GM21717 (cell line): ENCODE measurements at regions not wholly inside any gene's neighbourhood (a gene's known extent, or its start where the extent isn't known, plus 50 kb on each side); places are given as distances from the start of the nearest gene placed in this dataset.
"Not testable (repeated sequence)": the region's sequence is repeated elsewhere in the genome, so short reads cannot be mapped to it uniquely, and the experiment has no call there.

Experiments used
- ATAC-seq: cut with Tn5 transposase; IDR thresholded peaks from one replicate; pipeline ENCODE4 v1.9.1; 2021; ENCODE audit warnings: mild to moderate bottlenecking, moderate library complexity; ENCODE audit not compliant: unreplicated experiment

DNA sequence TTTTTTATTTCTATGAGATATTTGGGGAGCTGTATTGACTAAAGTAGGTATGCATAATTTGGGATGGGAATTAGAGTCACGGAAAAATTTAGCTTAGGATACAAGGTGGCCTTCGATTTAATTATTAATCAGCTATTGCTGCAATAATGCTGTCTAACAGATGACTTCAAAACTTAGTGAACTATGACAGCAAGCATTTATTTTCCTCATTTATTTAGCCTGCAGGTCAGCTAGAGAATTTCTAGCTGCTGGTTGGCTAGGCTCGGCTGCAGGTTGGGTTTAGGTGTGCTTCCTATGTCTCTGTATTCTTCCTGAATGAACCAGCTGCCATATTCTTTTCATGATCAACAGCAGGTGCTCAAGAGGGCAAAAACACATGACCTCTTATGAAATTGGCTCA lies 181.8 kb upstream of the RAG2 start:
- no peak for ATAC-seq

- ATAC-seq: no peak
Observed at GRCh38 chr11:36777311-36777710, 179.3 kb upstream of the RAG2 start.

GRCh38 chr11:36775756-36776155 lies 177.7 kb upstream of the RAG2 start:
- no peak for ATAC-seq

GRCh38 chr11:36775130-36775529 lies 177.1 kb upstream of the RAG2 start:
- ATAC-seq: no peak

GRCh38 chr11:36774603-36775002 lies 176.6 kb upstream of the RAG2 start:
- ATAC-seq: no peak

GRCh38 chr11:36763187-36763586 lies 165.2 kb upstream of the RAG2 start:
- peak; percentile 84 for ATAC-seq

DNA sequence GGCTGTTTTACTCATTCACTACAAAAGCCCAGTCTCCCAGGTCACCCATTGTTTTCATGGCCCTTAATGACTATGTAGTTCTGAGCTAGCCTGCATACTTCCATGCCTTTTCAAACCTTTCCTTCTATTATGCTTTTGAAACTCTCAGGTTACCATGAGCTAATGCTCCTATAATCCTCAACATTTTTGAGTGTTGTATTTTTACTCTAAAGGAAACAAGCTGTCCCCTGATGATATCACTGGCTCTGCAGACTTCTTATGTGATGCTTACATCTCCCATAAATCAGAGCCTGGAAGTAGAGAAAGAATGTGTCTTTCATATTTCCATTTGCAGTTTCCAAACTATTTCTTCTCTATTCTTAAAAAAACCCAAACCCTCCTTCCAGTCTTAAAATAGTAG lies 159.0 kb upstream of the RAG2 start:
- ATAC-seq: no peak

DNA sequence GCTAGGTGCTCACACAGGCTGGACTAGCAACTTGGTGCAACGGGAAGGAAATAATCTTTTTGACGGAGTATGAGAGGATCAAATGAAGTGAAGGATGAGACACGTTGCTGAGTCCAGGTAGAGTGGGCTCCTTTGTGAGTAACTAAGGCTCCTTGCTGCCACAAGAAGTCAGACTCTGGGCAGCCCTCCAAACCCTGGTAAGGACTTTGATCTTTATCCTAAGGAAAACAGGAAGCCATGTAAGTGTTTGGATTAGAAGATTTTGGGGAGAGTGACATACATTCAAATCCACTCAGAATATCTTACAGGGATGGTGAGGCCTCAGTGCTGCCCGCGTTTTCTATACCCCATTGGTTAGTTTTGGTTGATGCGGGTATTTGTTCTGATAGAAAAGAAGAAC lies 155.9 kb upstream of the RAG2 start:
- no peak for ATAC-seq

- ATAC-seq: no peak
Observed at GRCh38 chr11:36751996-36752395, 154.0 kb upstream of the RAG2 start.

GRCh38 chr11:36751335-36751781 lies 153.3 kb upstream of the RAG2 start:
- no peak for ATAC-seq

GRCh38 chr11:36750349-36750748 lies 152.3 kb upstream of the RAG2 start:
- ATAC-seq: no peak

- ATAC-seq: no peak
Observed at GRCh38 chr11:36748836-36749235, 150.8 kb upstream of the RAG2 start.

DNA sequence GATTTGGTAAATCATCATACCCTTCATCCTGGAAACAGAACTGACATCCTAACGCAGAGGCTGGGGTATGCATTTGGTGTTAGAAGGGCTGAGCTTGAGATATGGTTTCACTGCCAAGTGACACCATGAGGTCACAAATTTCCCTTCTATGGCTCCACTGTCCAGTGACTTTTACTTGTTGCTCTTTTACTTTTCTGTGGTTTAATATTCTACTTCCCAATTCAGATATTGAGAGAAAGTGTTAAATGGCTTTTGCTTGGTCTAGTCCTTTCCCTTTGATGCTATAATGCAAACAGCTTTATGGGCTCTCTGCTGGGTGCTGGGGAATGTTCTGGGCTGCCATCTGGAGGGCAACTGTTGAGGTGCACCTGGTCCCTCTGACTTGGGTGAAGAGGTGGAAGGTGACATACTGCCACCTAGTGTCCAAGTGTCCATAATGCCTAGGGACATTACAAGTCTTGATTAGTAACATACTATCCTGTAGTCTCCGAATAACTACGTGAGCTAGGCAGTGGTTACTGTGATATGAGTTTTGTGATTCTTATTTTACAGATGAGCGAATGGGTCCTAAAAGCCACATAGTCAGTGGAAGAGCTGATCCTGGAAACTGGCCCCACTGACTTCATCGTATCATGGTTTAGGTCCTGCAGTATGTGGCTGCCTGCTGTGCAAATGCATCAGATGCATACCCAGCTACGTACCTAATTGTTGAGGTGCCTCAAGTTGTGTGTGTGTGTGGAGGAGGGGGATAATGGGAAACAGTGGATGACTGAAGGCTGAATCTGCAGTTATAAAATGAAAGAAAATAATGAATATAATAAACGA lies 149.1 kb upstream of the RAG2 start:
- peak; percentile 83 for ATAC-seq

GRCh38 chr11:36744375-36745168 lies 146.5 kb upstream of the RAG2 start:
- no peak for ATAC-seq

DNA sequence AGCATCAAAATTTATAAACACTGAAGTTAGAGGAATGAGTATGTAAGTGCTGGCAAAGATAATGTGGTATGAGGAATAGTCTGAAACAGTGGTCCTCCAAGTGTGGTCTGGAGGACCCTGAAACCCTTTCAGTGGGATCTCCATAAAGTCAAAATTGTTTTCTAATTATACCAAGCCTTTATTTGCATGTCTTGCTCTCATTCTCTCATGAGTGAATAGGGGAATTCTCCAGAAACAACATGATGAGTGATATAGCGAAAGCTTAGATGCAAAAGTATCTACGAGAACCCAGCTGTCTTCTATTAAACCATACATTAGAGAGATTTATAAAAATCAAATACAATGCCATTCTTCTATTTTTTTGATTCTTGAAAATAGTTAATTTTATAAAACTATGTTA lies 145.0 kb upstream of the RAG2 start:
- ATAC-seq: peak; percentile 58

GRCh38 chr11:36741515-36741914 lies 143.5 kb upstream of the RAG2 start:
- ATAC-seq: no peak

DNA sequence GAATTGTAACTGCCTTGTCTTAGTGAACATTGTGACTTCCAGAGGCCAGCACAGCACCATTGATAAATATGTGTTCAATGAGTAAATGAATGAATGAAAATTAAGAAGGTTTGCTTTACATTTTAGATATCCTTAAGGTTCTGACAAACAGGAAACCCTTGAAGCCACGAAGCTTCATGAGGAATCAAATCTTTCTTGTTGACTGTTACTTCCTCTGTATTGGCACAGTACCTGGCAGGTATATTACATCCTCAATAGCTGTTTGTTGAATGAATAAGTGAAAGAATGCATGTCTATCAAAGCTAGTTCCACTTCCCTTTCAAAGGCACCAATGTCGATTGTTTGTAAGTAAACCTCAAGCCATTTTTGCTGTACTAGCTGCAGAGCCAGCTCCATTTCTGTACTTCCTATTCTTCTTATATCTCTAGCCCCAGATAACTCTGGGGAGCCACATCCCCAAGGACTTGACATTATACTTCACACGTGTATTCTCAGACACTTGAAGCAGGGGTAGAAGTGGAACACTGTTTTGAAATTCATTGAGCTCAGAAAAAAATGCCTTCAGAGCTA lies 140.3 kb upstream of the RAG2 start:
- ATAC-seq: no peak

- ATAC-seq: no peak
Observed at GRCh38 chr11:36736103-36736502, 138.1 kb upstream of the RAG2 start.

DNA sequence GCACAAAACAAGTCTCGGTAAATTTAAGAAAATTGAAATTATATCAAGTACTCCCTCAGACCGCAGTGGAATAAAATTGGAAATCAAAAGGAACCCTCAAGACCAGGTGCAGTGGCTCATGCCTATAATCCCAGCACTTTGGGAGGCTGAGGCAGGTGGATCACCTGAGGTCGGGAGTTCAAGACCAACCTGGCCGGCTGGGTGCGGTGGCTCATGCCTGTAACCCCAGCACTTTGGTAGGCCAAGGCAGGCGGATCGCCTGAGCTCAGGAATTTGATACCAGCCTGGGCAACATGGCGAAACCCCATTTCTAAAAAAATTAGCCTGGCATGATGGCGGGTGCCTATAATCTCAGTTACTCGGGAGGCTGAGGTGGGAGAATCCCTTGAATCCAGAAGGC lies 135.7 kb upstream of the RAG2 start:
- ATAC-seq: not testable (repeated sequence)

GRCh38 chr11:36730761-36731160 lies 132.7 kb upstream of the RAG2 start:
- no peak for ATAC-seq

DNA sequence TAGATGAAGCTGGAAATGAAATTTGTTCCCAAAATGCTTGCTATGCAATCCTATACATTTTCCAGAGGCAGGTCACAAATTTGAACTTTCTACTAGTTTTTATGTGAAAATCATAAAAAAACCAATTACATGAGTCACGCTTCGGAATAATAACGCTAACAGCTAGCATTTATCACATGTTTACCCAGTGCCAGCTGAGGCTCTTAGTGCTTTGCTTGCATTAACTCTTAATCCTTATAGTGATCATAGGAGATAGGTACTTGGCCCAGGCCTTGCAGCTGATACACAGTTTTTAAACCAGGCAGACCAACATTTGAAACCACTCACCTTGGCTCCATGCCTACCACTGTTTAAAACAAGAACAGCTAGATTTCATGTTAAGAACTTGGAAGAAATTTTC lies 131.8 kb upstream of the RAG2 start:
- ATAC-seq: no peak

- no peak for ATAC-seq
Observed at GRCh38 chr11:36726420-36726819, 128.4 kb upstream of the RAG2 start.
